Coronary artery (tissue), 2 donors: ENCODE measurements at regions not wholly inside any gene's neighbourhood (a gene's known extent, or its start where the extent isn't known, plus 50 kb on each side); places are given as distances from the start of the nearest gene placed in this dataset.

ENCODE experiments used
- DNase-seq: peaks from one replicate; pipeline ENCODE4 v3.0.0-alpha.2; 2017; ENCODE audit warnings: low spot score
- H3K27ac ChIP-seq, 2 donors: fragments of 200-600 bp; sonication (generic); one replicate each; pipeline ENCODE4 v1.5.1; 2016 to 2019
- H3K4me3 ChIP-seq: fragments of 200-600 bp; sonication (generic); 2 replicates; pipeline ENCODE4 v1.5.1; 2016; ENCODE audit warnings: mild to moderate bottlenecking, moderate library complexity
- CTCF ChIP-seq: fragments of 200-600 bp; sonication (generic); IDR thresholded peaks from one replicate; pipeline ENCODE4 v1.5.1; 2019; ENCODE audit warnings: antibody characterized with exemption

- no peak overlapping the region for H3K27ac ChIP-seq
- no peak overlapping the region for H3K4me3 ChIP-seq
- no peak for DNase-seq
- TF ChIP-seq CTCF: no peak
Observed at GRCh38 chr13:105830821-105831220, 704.6 kb downstream of the EFNB2 start.

- no peak overlapping the region for H3K27ac ChIP-seq
- H3K4me3 ChIP-seq: no peak overlapping the region
- no peak for DNase-seq
- TF ChIP-seq CTCF: no peak
Observed at GRCh38 chr13:105827111-105827809, 708.2 kb downstream of the EFNB2 start.

- no peak for DNase-seq
- no peak for TF ChIP-seq CTCF
- no peak overlapping the region for H3K27ac ChIP-seq
- H3K4me3 ChIP-seq: no peak overlapping the region
Observed at GRCh38 chr13:105825071-105825470, 710.4 kb downstream of the EFNB2 start.

GRCh38 chr13:105821337-105821736 is 714.1 kb downstream of the EFNB2 start:
- TF ChIP-seq CTCF: no peak
- H3K27ac ChIP-seq: no peak overlapping the region
- H3K4me3 ChIP-seq: no peak overlapping the region

GRCh38 chr13:105820415-105820814 is 715.0 kb downstream of the EFNB2 start:
- no peak for DNase-seq
- Histone ChIP-seq H3K4me3 (no peak overlapping the region), H3K27ac (no peak overlapping the region)
- TF ChIP-seq CTCF: no peak

More at GRCh38 chr13:105821337-105821736, 714.1 kb downstream of the EFNB2 start:
- no peak for DNase-seq

GRCh38 chr13:105817498-105817897 is 718.0 kb downstream of the EFNB2 start:
- no peak for TF ChIP-seq CTCF
- DNase-seq: no peak
- Histone ChIP-seq H3K4me3 (no peak overlapping the region), H3K27ac (no peak overlapping the region)

GRCh38 chr13:105816994-105817393 is 718.5 kb downstream of the EFNB2 start:
- no peak for DNase-seq
- H3K27ac ChIP-seq: no peak overlapping the region
- no peak overlapping the region for H3K4me3 ChIP-seq
- TF ChIP-seq CTCF: no peak
